ENCODE measurements at regions not wholly inside any gene's neighbourhood (a gene's known extent, or its start where the extent isn't known, plus 50 kb on each side); places are given as distances from the start of the nearest gene placed in this dataset.

DNA sequence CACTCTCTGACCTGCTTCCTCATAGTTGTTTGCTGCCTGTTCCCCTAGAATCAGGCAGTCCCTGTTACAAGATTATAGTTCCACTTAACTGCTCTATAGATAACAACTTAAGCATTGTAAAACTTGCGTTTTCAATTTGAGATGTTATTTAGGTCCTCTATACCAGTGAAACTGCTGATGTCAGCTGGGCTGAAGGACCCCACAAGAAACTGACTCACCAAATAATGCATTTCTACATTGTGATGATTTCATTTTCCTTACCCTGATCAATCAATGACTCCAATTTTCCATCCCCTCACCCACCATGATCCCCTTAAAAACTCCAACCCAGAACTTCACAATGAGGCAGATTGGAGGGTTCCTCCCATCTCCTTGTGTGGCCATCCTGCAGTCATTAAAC is 280.7 kb downstream of the SLITRK1 start:
- POLR2A ChIA-PET = no interaction called here
- H3K27ac ChIP-seq (ENCODE audit: control insufficient read depth, insufficient read depth) = no peak overlapping the region
- no peaks in the 10 kb centered on the region for H3K9me3 ChIP-seq (replicated peaks; ENCODE audit: control insufficient read depth, insufficient read depth, low read length)
- BruUV-seq (replicated peaks) = no TSS peak
- TF ChIP-seq, protein P1, sequence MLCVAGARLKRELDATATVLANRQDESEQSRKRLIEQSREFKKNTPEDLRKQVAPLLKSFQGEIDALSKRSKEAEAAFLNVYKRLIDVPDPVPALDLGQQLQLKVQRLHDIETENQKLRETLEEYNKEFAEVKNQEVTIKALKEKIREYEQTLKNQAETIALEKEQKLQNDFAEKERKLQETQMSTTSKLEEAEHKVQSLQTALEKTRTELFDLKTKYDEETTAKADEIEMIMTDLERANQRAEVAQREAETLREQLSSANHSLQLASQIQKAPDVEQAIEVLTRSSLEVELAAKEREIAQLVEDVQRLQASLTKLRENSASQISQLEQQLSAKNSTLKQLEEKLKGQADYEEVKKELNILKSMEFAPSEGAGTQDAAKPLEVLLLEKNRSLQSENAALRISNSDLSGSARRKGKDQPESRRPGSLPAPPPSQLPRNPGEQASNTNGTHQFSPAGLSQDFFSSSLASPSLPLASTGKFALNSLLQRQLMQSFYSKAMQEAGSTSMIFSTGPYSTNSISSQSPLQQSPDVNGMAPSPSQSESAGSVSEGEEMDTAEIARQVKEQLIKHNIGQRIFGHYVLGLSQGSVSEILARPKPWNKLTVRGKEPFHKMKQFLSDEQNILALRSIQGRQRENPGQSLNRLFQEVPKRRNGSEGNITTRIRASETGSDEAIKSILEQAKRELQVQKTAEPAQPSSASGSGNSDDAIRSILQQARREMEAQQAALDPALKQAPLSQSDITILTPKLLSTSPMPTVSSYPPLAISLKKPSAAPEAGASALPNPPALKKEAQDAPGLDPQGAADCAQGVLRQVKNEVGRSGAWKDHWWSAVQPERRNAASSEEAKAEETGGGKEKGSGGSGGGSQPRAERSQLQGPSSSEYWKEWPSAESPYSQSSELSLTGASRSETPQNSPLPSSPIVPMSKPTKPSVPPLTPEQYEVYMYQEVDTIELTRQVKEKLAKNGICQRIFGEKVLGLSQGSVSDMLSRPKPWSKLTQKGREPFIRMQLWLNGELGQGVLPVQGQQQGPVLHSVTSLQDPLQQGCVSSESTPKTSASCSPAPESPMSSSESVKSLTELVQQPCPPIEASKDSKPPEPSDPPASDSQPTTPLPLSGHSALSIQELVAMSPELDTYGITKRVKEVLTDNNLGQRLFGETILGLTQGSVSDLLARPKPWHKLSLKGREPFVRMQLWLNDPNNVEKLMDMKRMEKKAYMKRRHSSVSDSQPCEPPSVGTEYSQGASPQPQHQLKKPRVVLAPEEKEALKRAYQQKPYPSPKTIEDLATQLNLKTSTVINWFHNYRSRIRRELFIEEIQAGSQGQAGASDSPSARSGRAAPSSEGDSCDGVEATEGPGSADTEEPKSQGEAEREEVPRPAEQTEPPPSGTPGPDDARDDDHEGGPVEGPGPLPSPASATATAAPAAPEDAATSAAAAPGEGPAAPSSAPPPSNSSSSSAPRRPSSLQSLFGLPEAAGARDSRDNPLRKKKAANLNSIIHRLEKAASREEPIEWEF (IDR thresholded peaks at IDR 0.05; ENCODE audit: insufficient replicate concordance, low read depth, low read length) = no peak
- TF ChIP-seq CREM (IDR thresholded peaks at IDR 0.05; ENCODE audit: low read depth) (no peak), TCF12 (IDR thresholded peaks at IDR 0.05; ENCODE audit: low read depth, low read length) (no peak), JUND (IDR thresholded peaks at IDR 0.05; ENCODE audit: low read depth, low read length) (no peak), NR2C1 (IDR thresholded peaks at IDR 0.05) (no peak), RCOR1 (conservative IDR thresholded peaks at IDR 0.05; ENCODE audit: low read depth, low read length) (no peak)
- TF ChIP-seq, protein P2, sequence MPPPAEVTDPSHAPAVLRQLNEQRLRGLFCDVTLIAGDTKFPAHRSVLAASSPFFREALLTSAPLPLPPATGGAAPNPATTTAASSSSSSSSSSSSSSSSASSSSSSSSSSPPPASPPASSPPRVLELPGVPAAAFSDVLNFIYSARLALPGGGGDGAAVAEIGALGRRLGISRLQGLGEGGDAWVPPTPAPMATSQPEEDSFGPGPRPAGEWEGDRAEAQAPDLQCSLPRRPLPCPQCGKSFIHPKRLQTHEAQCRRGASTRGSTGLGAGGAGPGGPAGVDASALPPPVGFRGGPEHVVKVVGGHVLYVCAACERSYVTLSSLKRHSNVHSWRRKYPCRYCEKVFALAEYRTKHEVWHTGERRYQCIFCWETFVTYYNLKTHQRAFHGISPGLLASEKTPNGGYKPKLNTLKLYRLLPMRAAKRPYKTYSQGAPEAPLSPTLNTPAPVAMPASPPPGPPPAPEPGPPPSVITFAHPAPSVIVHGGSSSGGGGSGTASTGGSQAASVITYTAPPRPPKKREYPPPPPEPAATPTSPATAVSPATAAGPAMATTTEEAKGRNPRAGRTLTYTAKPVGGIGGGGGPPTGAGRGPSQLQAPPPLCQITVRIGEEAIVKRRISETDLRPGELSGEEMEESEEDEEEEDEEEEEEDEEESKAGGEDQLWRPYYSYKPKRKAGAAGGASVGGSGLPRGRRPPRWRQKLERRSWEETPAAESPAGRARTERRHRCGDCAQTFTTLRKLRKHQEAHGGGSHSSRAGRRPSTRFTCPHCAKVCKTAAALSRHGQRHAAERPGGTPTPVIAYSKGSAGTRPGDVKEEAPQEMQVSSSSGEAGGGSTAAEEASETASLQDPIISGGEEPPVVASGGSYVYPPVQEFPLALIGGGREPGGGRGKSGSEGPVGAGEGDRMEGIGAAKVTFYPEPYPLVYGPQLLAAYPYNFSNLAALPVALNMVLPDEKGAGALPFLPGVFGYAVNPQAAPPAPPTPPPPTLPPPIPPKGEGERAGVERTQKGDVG (CRISPR knock-in tag; IDR thresholded peaks at IDR 0.05) = no peak
- DNase-seq (ENCODE audit: low read depth, low spot score) (no peak), ATAC-seq (no peak), FAIRE-seq (no peak)
- intact Hi-C loops (cut with micrococcal nuclease; ENCODE audit: unreplicated experiment) (no loop called here), in situ Hi-C loops (cut with MboI) (no loop called here)
- RAD21 ChIA-PET (ENCODE audit: unreplicated experiment) = no interaction called here
- no peak overlapping the region for H2AFZ ChIP-seq (ENCODE audit: control insufficient read depth, low read depth, low read length)
- H3K9ac ChIP-seq (ENCODE audit: control insufficient read depth, insufficient read depth, low read length) = no peak overlapping the region
- no peak overlapping the region for H3K4me2 ChIP-seq (ENCODE audit: control insufficient read depth, insufficient read depth)
- H3K4me3 ChIP-seq = no peak overlapping the region
- H3K79me2 ChIP-seq (ENCODE audit: control insufficient read depth, insufficient read depth, low read length) = no peaks in the 10 kb centered on the region
- SMC1A ChIA-PET (ENCODE audit: uncharacterized antibody, unreplicated experiment) = no interaction called here
- no peaks in the 10 kb centered on the region for H3K36me3 ChIP-seq (ENCODE audit: control insufficient read depth in 2 of 2, insufficient read depth in 2 of 2, low read length in 1 of 2)
- no peaks in the 10 kb centered on the region for H4K20me1 ChIP-seq (ENCODE audit: control insufficient read depth, insufficient read depth)
- H3K4me1 ChIP-seq (ENCODE audit: control insufficient read depth, insufficient read depth, low read length) = no peaks in the 10 kb centered on the region
- no peaks in the 10 kb centered on the region for H3K27me3 ChIP-seq (replicated peaks in 1 of 2; ENCODE audit: control insufficient read depth in 2 of 2, insufficient read depth in 2 of 2, low read length in 1 of 2)
- CTCF ChIA-PET = no interaction called here
- WGBS (ENCODE audit: insufficient coverage, insufficient replicate concordance, low lambda C conversion rate, missing lambda C conversion rate) = 31% methylated on average over 1 of the region's 1 CpG

Measured in GM12878 (cell line).